Tibial nerve (tissue), 4 donors: ENCODE measurements at regions not wholly inside any gene's neighbourhood (a gene's known extent, or its start where the extent isn't known, plus 50 kb on each side); places are given as distances from the start of the nearest gene placed in this dataset.

Experiments
- CTCF ChIP-seq, 5 experiments: fragments of 200-600 bp in 3 of 5; fragments of 450-650 bp in 2 of 5; sonication (generic) in 3 of 5; IDR thresholded peaks; one replicate each; pipeline ENCODE4 v1.5.1; 2016 to 2019; ENCODE audit warnings: antibody characterized with exemption in 5 of 5, mild to moderate bottlenecking in 3 of 5, moderate library complexity in 2 of 5
- EP300 ChIP-seq, 2 donors: sonication (generic); formaldehyde crosslinking; IDR thresholded peaks; one replicate each; pipeline ENCODE4 v1.6.1; 2017; ENCODE audit warnings: antibody characterized with exemption in 2 of 2, mild to moderate bottlenecking in 1 of 2
- POLR2A ChIP-seq, 2 donors: fragments of 450-650 bp; IDR thresholded peaks; one replicate each; pipeline ENCODE4 v1.6.1; 2017; ENCODE audit warnings: antibody characterized with exemption in 2 of 2, mild to moderate bottlenecking in 2 of 2, moderate library complexity in 2 of 2

- TF ChIP-seq CTCF (IDR thresholded peaks at IDR 0.05) (no peak), EP300 (IDR thresholded peaks at IDR 0.05) (no peak), POLR2A (IDR thresholded peaks at IDR 0.05) (no peak)
These were observed 170.9 kb upstream of the INHBA start for GRCh38 chr7:41873741-41874140.
